Kidney epithelial cell (primary cell): ENCODE measurements at regions not wholly inside any gene's neighbourhood (a gene's known extent, or its start where the extent isn't known, plus 50 kb on each side); places are given as distances from the start of the nearest gene placed in this dataset.

Source experiments
- DNase-seq: peaks from one replicate; pipeline ENCODE4 v3.0.0-alpha.2; 2010; ENCODE audit warnings: low read depth
- H3K27me3 ChIP-seq: 2 replicates; pipeline ENCODE4 v1.6.0; 2011; ENCODE audit warnings: low read length; ENCODE audit not compliant: control insufficient read depth, insufficient read depth
- H3K36me3 ChIP-seq: 2 replicates; pipeline ENCODE4 v1.5.1; 2011; ENCODE audit warnings: low read length; ENCODE audit not compliant: control insufficient read depth, insufficient read depth
- H3K4me3 ChIP-seq: 2 replicates; pipeline ENCODE4 v1.5.1; 2011; ENCODE audit warnings: low read depth, mild to moderate bottlenecking, control low read depth, low read length
- TF ChIP-seq, protein P1 (sequence below): IDR thresholded peaks from 2 replicates; pipeline ENCODE4 v1.5.1; 2011; ENCODE audit warnings: mild to moderate bottlenecking, moderate library complexity, low read length, control low read depth, inconsistent platforms; ENCODE audit not compliant: insufficient read depth, poor library complexity, severe bottlenecking

GRCh38 chr12:88251798-88252197, 109.7 kb downstream of the TMTC3 start:
- TF ChIP-seq, protein P1, sequence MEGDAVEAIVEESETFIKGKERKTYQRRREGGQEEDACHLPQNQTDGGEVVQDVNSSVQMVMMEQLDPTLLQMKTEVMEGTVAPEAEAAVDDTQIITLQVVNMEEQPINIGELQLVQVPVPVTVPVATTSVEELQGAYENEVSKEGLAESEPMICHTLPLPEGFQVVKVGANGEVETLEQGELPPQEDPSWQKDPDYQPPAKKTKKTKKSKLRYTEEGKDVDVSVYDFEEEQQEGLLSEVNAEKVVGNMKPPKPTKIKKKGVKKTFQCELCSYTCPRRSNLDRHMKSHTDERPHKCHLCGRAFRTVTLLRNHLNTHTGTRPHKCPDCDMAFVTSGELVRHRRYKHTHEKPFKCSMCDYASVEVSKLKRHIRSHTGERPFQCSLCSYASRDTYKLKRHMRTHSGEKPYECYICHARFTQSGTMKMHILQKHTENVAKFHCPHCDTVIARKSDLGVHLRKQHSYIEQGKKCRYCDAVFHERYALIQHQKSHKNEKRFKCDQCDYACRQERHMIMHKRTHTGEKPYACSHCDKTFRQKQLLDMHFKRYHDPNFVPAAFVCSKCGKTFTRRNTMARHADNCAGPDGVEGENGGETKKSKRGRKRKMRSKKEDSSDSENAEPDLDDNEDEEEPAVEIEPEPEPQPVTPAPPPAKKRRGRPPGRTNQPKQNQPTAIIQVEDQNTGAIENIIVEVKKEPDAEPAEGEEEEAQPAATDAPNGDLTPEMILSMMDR, result no peak
- DNase-seq, result no peak
- H3K4me3 ChIP-seq, result no peak overlapping the region
- H3K36me3 ChIP-seq, result no peaks in the 10 kb centered on the region
- H3K27me3 ChIP-seq, result no peaks in the 10 kb centered on the region

DNA sequence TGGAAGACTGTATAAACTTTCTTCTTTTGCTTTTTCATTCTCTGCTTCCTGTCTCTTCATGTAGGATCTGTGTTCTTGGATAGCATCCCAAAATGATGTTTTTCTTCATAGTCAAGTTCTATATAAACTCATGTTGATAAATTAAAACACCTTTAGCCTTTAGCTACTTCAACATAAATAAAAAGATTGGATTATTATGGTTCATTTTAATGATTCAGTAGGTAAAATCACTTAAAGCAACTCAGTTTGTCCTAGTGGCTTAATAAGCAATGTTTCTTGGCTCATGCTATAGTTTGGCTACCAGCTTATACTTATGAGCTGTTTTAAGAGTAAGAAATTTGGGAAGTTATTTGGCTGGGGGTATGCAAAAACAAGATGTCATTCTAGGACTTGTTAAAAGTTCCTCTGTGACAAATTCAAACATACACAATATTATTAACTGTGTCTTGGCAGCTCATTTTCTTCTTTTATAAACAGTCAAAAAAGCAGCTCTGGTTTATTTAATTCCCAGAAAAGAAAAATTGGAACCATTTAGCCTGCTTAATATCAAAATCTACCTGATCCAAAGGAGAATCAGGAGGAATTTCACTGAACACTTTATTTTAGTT, 111.4 kb downstream of the TMTC3 start:
- Histone ChIP-seq H3K36me3 (no peaks in the 10 kb centered on the region), H3K27me3 (no peaks in the 10 kb centered on the region), H3K4me3 (no peak overlapping the region)
- TF ChIP-seq, protein P1, result no peak
- DNase-seq, result no peak

GRCh38 chr12:88255224-88255623, 113.1 kb downstream of the TMTC3 start:
- TF ChIP-seq, protein P1, result no peak
- DNase-seq, result no peak
- no peaks in the 10 kb centered on the region for H3K27me3 ChIP-seq
- H3K4me3 ChIP-seq, result no peak overlapping the region
- no peaks in the 10 kb centered on the region for H3K36me3 ChIP-seq

DNA sequence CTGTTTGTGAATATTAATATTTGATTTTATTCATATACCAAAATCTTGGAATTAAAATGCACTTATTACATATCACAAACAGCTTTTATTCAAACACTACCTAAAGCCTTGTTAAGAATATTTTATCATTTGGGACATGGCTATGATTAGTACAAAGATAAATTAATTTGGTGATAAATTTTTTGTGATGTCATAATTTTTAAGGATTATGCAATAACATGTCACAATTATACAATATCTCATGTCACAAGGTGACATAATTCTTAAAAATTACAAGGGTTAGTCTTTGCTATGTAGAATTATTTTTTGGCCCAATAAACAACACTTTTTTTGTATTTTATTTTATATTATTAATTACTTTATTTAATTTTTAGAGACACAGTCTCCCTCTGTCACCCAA, 113.7 kb downstream of the TMTC3 start:
- Histone ChIP-seq H3K27me3 (no peaks in the 10 kb centered on the region), H3K36me3 (no peaks in the 10 kb centered on the region), H3K4me3 (no peak overlapping the region)
- no peak for DNase-seq
- TF ChIP-seq, protein P1, result no peak

- TF ChIP-seq, protein P1, result no peak
- DNase-seq, result no peak
- H3K27me3 ChIP-seq, result no peaks in the 10 kb centered on the region
- H3K36me3 ChIP-seq, result no peaks in the 10 kb centered on the region
- no peak overlapping the region for H3K4me3 ChIP-seq
These were observed 116.3 kb downstream of the TMTC3 start for GRCh38 chr12:88258396-88258795.

- Histone ChIP-seq H3K4me3 (no peak overlapping the region), H3K36me3 (no peaks in the 10 kb centered on the region), H3K27me3 (no peaks in the 10 kb centered on the region)
- DNase-seq, result no peak
- TF ChIP-seq, protein P1, result no peak
These were observed 124.8 kb downstream of the TMTC3 start for GRCh38 chr12:88266806-88267360.
